ENCODE measurements at regions not wholly inside any gene's neighbourhood (a gene's known extent, or its start where the extent isn't known, plus 50 kb on each side); places are given as distances from the start of the nearest gene placed in this dataset.
A peak's percentile ranks its signal among the peaks of the same experiment; 100 is the strongest.

GRCh38 chrX:39296472-39296871 is 495.2 kb downstream of the MID1IP1 start:
- no peak for DNase-seq (ENCODE audit: low read depth)

DNA sequence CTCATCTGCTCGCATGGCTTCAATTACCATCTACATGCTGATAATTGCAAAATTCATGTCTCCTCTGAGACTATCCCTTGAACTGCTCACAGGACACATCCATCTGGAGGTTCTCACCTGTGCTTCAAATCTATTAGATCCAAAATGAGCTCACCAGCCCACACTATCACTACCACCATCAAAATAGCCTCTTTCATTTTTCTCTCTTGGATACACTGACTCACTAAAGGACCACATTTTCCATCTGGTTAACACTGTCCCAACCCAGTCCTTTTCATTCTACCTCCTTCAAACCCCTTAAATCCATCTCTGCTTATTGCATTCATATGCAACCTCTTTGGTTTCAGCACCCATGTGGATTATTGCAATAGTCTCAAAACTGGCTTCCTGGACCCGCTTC is 497.6 kb downstream of the MID1IP1 start:
- DNase-seq (ENCODE audit: low read depth): no peak

DNA sequence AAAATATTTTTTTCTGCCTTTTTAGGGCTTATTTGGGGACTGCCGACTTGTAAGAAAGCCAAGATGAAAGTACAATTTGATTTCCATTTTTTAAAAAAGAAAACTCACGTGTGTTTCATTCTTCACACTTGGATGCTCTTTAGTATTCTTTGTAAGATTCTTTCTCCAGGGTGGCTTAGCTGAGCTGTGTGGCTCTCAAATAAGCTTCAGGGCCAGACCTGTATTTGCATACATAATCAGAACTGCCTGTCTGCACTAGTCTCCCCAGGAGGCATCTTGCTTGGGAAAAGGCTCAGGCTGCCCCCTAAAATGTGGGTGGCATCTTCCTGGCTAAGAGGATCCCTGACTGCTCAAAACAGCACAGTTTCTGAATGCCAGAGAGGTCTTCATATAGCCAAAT is 498.4 kb downstream of the MID1IP1 start:
- DNase-seq (ENCODE audit: low read depth): no peak

- no peak for DNase-seq (ENCODE audit: low read depth)
Measured at GRCh38 chrX:39301036-39301435, 499.8 kb downstream of the MID1IP1 start.

DNA sequence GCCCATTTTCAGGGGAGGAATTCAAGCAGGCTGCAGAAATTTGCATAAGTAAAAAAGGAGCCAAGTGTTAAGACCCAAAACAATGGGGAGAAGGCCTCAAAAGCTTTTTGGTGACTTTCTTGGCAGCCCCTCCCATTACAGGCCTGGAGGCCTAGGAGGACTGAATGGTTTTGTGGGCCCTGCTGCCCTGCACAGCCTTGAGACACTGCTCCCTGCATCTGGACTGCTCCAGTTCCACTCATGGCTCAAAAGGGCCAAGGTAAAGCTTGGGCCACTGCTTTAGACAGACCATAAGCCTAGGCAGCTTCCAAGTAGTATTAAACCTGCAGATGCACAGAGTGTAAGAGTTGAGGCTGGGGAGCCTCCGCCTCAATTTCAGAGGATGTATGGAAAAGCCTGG is 501.6 kb downstream of the MID1IP1 start:
- DNase-seq (ENCODE audit: low read depth): no peak

- no peak for DNase-seq (ENCODE audit: low read depth)
Measured at GRCh38 chrX:39304746-39305145, 503.5 kb downstream of the MID1IP1 start.

- no peak for DNase-seq (ENCODE audit: low read depth)
Measured at GRCh38 chrX:39307488-39307887, 506.2 kb downstream of the MID1IP1 start.

- peak; percentile 29 for DNase-seq (ENCODE audit: low read depth)
Measured at GRCh38 chrX:39308126-39308525, 506.9 kb downstream of the MID1IP1 start.

GRCh38 chrX:39309018-39309635 is 507.9 kb downstream of the MID1IP1 start:
- DNase-seq (ENCODE audit: low read depth): peak; percentile 80

GRCh38 chrX:39309721-39310152 is 508.5 kb downstream of the MID1IP1 start:
- DNase-seq (ENCODE audit: low read depth): peak; percentile 72

DNA sequence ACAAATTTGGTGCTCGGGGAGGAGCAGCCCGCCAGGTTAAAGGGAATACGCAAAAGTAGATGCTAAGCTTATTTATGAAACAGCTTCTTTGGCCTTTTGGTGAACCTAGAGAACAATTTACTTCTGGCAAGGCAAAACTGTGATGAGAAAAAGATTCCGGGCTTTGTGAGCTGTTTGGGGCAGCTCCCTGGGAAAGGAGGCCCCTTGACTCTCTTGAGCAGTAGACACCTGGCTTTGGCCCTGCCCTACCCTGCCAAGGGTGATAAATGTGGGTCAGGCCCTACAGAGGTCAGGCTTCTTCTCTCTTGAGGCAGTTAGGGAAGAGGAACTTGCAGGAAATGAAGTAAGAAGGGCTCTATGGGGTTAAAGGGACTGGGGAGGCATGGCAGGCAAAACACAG is 509.6 kb downstream of the MID1IP1 start:
- no peak for DNase-seq (ENCODE audit: low read depth)

- no peak for DNase-seq (ENCODE audit: low read depth)
Measured at GRCh38 chrX:39311646-39312045, 510.4 kb downstream of the MID1IP1 start.

GRCh38 chrX:39313146-39313545 is 511.9 kb downstream of the MID1IP1 start:
- no peak for DNase-seq (ENCODE audit: low read depth)

DNA sequence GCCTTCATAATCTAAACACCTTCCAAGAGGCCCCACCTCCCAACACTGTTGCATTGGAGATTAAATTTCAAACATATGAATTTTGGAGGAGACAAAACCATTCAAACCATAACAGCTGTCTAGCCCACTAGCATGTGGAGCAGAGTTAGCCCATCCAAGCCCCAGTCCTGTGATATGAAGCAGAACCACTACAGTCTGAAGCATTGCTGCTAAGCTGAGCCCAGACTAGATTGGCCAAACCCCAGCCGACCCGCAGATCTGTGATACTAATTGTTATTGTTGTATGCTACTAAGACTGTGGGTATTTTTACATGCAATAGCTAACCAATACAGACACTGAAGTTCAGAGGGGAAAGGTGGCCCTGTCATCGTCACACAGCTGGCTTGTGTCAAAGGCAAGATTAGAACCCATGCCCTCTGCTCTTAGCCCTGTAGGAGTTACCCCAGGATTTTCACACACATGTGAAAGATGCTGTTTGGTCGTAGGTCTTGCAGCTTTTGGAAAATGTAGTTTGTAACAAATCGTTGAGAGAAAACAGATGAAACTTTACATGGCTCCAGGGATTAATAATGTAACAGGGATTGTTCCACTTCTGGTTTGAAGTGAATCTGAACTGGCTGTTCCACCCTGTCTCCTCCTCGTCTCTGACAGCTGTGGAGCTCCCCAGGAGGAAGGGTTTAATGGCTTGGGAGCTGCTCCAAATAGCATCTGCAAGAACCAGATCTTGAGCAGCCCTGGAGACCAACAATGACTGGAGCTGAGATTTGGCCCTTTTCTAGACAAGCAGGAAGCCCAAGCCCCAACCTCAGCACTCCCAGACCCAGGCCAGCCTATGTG is 517.5 kb downstream of the MID1IP1 start:
- no peak for DNase-seq (ENCODE audit: low read depth)

DNA sequence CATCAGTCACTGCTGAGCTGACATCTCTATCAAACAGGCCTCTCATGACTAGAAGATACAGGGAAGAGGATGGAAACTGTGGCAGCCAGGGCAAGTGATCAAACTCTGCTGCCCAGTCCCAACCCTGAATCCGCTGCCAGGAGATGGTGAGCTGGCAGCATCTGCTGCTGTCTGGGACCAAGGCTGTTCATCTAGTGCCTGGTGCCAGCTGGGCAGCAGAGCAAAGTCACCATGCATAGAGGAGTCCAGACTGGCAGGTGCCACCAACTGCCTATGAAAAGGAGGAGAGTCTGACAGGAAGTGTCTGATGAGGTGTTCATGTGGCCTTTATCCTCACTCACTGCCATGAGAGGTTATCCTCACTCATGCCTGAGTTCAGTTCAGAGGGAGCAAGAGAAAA is 518.9 kb downstream of the MID1IP1 start:
- DNase-seq (ENCODE audit: low read depth): no peak

DNA sequence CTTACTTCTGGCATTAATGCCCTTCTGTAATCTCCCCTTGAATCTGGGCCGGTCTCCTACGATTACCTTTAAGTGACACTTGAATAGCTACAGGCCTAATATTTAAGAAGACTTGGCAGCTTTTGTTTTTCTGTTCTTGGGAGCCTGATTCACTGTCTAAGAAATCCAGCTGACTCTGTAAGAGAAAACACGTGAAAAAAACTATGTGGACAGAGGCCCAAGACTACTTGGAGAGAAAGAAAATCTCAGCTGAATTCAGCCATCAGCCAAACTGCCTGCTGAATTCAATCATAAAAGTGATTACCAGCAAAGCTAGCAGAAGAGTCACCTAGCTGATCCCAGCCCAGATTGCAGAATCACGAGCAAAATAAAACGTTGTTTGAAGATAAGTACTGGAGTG is 521.2 kb downstream of the MID1IP1 start:
- no peak for DNase-seq (ENCODE audit: low read depth)

DNA sequence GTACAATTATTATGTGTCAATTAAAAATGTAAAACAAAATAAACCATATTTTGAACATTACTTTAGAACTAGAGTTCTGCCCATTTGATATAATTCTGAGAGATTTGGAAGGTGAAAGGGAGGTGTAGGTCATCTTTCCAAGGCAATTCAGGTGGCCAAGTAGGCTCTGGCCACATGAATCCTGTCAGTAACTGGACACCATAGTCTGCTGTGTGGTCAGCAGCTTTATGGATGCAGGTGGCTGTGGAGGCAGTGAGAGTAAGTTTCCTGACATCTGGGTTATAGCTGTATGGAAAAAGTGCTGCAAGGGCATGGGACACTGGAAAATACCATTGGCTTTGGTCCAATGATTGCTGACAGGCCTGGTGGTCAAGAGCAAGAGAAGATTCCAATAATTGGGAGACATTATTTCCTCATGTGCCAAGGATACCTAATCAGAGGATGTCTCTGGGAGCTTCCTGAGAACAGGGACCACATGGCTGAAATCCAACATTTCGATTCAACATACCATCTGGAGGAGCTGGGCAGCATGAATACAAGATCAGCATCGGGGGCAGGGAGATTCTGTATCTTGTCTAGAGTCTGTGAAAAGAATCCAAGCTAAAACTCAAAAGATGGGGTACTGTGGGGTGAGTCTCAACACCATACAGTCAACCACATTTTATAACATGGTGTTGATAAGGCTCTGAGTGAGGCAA is 523.1 kb downstream of the MID1IP1 start:
- no peak for DNase-seq (ENCODE audit: low read depth)

DNA sequence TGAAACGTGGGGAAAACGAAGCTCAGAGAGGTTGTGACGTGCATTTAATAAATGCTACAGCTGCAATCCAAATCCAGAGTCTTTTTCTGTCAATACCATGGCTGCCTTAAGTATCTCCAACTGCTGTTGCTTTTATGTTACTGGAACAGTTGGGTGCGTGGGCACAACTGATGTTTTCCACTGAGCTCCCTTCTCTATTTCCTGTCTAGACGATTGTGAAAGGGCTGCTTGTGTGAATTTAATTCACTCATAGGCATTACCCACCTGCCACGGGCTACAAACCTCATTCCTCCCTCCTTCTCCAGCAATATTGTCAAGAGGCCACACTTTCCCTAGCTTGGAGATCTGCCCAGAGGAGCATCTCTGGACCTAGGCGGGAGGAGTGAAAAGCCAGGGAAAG is 526.0 kb downstream of the MID1IP1 start:
- no peak for DNase-seq (ENCODE audit: low read depth)

DNA sequence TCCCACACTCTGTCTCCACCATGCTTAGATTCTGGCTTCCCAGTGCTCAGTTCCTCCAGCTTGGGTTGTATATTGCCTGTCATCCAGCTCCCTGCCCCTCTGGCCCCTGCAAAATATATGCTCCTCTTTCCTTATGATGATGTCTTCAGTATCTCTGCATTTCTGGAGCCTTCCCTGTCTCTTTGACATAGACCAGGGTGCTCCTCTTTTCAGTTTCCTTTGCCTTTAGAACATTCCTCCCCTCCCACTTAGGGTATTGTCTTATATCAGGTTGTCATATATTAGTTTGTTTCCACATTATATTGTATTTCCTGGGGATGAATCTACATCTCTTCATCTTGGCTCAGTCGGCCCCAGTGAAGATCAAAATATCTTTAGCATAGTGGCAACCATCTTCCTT is 526.4 kb downstream of the MID1IP1 start:
- no peak for DNase-seq (ENCODE audit: low read depth)

- DNase-seq (ENCODE audit: low read depth): no peak
Measured at GRCh38 chrX:39328661-39329060, 527.4 kb downstream of the MID1IP1 start.

- no peak for DNase-seq (ENCODE audit: low read depth)
Measured at GRCh38 chrX:39331082-39331704, 529.9 kb downstream of the MID1IP1 start.

DNA sequence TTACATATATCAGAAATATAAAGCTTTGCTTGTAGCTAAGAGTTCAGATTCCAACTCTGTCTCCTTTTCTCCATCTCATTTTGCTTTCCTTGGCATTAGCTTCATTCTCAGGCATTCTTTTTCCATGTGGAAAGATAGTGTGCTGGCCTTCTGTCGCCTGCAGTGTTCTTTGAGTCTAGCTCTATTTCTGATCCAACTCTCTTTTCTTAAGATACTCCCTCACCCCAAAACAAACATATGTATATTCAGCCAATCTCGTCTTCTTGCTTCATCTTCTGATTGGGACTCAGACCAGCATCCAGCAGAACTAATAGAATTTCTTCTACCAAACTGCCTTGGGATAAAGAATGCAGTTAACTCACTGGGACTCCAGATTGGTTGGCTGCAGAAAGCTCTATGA is 532.2 kb downstream of the MID1IP1 start:
- DNase-seq (ENCODE audit: low read depth): no peak

Data from amniotic epithelial cell (primary cell).